ENCODE measurements at regions not wholly inside any gene's neighbourhood (a gene's known extent, or its start where the extent isn't known, plus 50 kb on each side); places are given as distances from the start of the nearest gene placed in this dataset.

GRCh38 chr20:17885544-17885943, 83.0 kb downstream of the SNX5 start:
- Histone ChIP-seq H3K4me3 (no peak overlapping the region), H3K27ac (no peak overlapping the region), H3K9me3 (peaks cover 0 to 14% (median 12%) of the 10 kb centered on the region in 3 donors), H3K27me3 (no peaks in the 10 kb centered on the region), H3K4me1 (peaks cover 0 to 14% (median 10%) of the 10 kb centered on the region in 3 donors), H3K36me3 (no peaks in the 10 kb centered on the region)
- WGBS, 2 donors = 38 to 48% methylated on average over 3 to 4 of the region's 4 CpGs
- no peak for DNase-seq
- TF ChIP-seq CTCF (IDR thresholded peaks at IDR 0.05) = no peak
- TF ChIP-seq POLR2A (IDR thresholded peaks at IDR 0.05) = no peak
- intact Hi-C loops (cut with DNase I) = no loop called here

GRCh38 chr20:17885076-17885475, 83.5 kb downstream of the SNX5 start:
- intact Hi-C loops (cut with DNase I) = no loop called here

GRCh38 chr20:17884307-17885003, 84.1 kb downstream of the SNX5 start:
- Histone ChIP-seq H3K27me3 (no peaks in the 10 kb centered on the region), H3K4me3 (no peak overlapping the region), H3K9me3 (peaks cover 0 to 3% (median 2%) of the 10 kb centered on the region in 3 donors), H3K4me1 (peaks cover 0 to 14% (median 10%) of the 10 kb centered on the region in 3 donors), H3K27ac (no peak overlapping the region), H3K36me3 (no peaks in the 10 kb centered on the region)
- intact Hi-C loops (cut with DNase I) = no loop called here
- 63 to 69% methylated on average over 11 to 13 of the region's 14 CpGs for WGBS, 2 donors
- DNase-seq = no peak
- no peak for TF ChIP-seq CTCF (IDR thresholded peaks at IDR 0.05)
- no peak for TF ChIP-seq POLR2A (IDR thresholded peaks at IDR 0.05)

More at GRCh38 chr20:17885076-17885475, 83.5 kb downstream of the SNX5 start:
- H3K4me3 ChIP-seq = no peak overlapping the region
- H3K27ac ChIP-seq = no peak overlapping the region
- DNase-seq = no peak
- H3K36me3 ChIP-seq = no peaks in the 10 kb centered on the region
- 80 to 93% methylated on average over 3 of the region's 3 CpGs for WGBS, 2 donors
- peaks cover 0 to 9% (median 8%) of the 10 kb centered on the region in 3 donors for H3K9me3 ChIP-seq
- TF ChIP-seq POLR2A (IDR thresholded peaks at IDR 0.05) = no peak
- no peak for TF ChIP-seq CTCF (IDR thresholded peaks at IDR 0.05)
- peaks cover 0 to 14% (median 10%) of the 10 kb centered on the region in 3 donors for H3K4me1 ChIP-seq
- no peaks in the 10 kb centered on the region for H3K27me3 ChIP-seq

GRCh38 chr20:17883592-17884306, 84.8 kb downstream of the SNX5 start:
- Histone ChIP-seq H3K27me3 (peaks cover 0 to under 1% (median 0%) of the 10 kb centered on the region in 4 donors), H3K27ac (no peak overlapping the region), H3K36me3 (no peaks in the 10 kb centered on the region), H3K9me3 (no peaks in the 10 kb centered on the region), H3K4me3 (no peak overlapping the region), H3K4me1 (peaks cover 0 to 14% (median 10%) of the 10 kb centered on the region in 3 donors)
- TF ChIP-seq POLR2A (IDR thresholded peaks at IDR 0.05) (no peak), CTCF (IDR thresholded peaks at IDR 0.05) (no peak)
- intact Hi-C loops (cut with DNase I) = no loop called here
- WGBS, 2 donors = 69 to 71% methylated on average over 7 to 8 of the region's 8 CpGs
- no peak for DNase-seq
